ENCODE measurements at regions not wholly inside any gene's neighbourhood (a gene's known extent, or its start where the extent isn't known, plus 50 kb on each side); places are given as distances from the start of the nearest gene placed in this dataset.

DNA sequence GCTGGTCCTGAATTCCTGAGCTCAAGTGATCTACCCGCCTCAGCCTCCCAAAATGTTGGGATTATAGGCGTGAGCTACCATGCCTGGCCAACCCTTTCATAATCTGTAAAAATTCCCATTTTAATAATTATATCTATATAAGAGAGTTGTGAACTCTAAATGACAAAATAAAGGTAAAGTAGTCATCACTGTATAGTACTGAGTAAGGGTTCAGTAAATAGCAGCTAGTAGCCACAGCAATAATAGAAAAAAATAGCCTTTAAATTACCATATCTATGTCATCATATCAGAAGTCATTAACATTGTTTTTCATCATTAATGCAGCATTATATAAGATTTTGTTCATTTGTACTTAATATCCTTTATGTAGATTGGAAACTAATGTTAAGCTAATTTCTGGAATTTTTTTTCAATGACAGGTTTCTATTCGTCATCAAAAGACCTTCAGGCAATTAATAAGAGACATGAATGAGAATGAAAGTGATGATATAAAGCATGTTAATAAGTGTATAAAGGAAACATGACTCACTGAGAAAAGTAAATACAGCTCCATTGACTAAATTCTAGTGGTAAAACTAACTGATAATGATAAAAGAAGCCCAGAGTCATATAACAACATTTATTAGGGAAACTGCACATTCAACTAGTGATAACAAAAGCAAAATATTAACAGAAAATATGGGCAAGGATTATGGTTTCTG, 85.9 kb upstream of the UGT8 start:
- TF ChIP-seq, protein P1, sequence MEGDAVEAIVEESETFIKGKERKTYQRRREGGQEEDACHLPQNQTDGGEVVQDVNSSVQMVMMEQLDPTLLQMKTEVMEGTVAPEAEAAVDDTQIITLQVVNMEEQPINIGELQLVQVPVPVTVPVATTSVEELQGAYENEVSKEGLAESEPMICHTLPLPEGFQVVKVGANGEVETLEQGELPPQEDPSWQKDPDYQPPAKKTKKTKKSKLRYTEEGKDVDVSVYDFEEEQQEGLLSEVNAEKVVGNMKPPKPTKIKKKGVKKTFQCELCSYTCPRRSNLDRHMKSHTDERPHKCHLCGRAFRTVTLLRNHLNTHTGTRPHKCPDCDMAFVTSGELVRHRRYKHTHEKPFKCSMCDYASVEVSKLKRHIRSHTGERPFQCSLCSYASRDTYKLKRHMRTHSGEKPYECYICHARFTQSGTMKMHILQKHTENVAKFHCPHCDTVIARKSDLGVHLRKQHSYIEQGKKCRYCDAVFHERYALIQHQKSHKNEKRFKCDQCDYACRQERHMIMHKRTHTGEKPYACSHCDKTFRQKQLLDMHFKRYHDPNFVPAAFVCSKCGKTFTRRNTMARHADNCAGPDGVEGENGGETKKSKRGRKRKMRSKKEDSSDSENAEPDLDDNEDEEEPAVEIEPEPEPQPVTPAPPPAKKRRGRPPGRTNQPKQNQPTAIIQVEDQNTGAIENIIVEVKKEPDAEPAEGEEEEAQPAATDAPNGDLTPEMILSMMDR (IDR thresholded peaks at IDR 0.05): no peak
- ATAC-seq (ENCODE audit: low FRiP score): no peak
- no peak for DNase-seq (ENCODE audit: low spot score)

DNA sequence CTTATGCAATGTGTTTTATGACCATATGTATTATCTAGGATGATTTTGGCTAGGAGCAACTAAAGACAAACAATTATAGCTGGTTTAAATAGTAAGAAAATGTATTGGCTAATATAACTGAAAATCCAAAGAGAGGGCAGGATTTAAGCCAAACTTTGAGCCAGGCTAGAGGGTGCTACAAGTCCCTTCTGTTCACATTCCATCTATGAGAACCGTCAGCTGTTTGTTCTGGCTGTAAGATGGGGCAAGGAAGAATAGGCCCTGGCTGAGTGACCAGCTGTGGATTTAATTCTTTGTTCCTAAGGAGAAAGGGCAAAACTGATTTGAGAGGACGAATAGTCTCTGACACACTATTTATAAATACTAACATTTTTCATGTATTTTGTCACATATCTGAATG, 79.2 kb upstream of the UGT8 start:
- ATAC-seq (ENCODE audit: low FRiP score) (no peak), DNase-seq (ENCODE audit: low spot score) (no peak)
- TF ChIP-seq, protein P1 (IDR thresholded peaks at IDR 0.05): no peak

DNA sequence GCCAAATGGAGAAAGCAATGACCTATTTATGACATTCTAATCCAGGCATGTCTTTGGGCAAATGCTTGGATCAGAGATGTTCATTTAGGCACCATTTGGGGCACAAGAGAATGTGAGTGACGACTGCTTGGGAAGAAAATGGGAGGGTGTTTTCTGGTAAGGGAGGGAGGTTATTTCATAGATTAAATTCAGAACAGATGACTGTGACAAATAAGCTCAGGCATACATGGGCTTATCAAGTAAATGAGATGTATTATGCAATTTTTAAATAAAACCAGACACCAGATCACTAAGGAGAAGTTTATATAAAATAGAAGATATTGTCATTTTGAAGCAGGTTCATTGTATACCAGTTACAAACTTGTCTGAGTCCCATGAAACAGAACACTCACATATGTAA, 71.4 kb upstream of the UGT8 start:
- DNase-seq (ENCODE audit: low spot score) (no peak), ATAC-seq (ENCODE audit: low FRiP score) (no peak)
- TF ChIP-seq, protein P1 (IDR thresholded peaks at IDR 0.05): no peak

DNA sequence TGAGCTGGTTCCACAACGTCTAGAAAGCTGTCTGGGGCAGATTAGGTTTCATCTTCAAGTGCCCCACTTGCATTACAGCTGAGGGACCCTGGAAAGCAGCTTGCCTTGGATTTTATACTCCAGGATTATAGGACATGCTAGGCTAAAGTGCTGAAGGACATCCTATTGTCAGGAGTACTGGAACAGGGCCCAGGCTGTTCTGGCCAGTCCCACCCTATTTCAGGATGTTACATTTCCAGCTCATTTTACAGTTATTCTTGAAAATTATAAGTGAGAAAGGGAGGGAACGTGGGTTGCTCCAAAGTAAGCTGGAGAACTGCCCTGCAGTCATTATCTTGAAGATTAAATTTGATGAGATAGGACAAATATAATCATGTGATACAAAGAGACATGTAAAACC, 71.0 kb upstream of the UGT8 start:
- no peak for ATAC-seq (ENCODE audit: low FRiP score)
- TF ChIP-seq, protein P1 (IDR thresholded peaks at IDR 0.05): no peak
- no peak for DNase-seq (ENCODE audit: low spot score)

DNA sequence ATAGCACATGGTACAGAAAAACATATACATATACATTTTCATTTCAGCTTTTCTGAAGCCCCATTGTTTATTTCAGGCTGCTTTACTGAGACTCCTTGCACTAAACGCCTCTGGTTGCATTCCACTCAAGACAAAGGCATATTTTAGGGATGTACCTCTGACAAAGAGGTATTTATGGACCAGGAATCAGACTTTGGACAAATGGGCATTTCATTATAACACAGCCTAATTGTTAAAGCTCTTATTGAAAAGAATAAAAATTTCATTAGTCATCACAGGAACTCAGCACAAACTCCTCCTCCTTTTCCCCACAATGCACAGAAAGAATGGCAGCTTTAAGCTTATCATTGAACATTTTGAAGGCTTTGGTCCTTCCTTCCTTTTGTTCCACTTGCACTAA, 62.9 kb upstream of the UGT8 start:
- TF ChIP-seq, protein P1 (IDR thresholded peaks at IDR 0.05): no peak
- DNase-seq (ENCODE audit: low spot score) (no peak), ATAC-seq (ENCODE audit: low FRiP score) (no peak)

DNA sequence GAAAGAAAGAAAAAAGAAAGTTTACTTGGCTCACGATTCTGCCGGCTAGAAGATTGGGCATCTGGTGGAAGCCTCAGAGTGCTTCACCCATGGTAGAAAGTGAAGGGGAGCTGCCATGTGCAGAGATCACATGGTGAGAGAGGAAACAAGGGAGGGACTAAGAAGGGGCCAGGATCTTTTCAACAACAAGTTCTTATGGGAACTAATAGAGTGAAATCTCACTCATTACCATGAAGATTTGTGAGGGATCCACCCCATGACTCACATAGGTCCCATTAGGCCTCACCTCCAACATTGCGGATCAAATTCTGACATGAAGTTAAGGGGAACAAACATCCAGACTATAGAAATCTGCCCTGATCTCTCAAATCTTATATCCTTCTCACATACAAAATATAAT, 61.3 kb upstream of the UGT8 start:
- TF ChIP-seq, protein P1 (IDR thresholded peaks at IDR 0.05): no peak
- ATAC-seq (ENCODE audit: low FRiP score): no peak

DNA sequence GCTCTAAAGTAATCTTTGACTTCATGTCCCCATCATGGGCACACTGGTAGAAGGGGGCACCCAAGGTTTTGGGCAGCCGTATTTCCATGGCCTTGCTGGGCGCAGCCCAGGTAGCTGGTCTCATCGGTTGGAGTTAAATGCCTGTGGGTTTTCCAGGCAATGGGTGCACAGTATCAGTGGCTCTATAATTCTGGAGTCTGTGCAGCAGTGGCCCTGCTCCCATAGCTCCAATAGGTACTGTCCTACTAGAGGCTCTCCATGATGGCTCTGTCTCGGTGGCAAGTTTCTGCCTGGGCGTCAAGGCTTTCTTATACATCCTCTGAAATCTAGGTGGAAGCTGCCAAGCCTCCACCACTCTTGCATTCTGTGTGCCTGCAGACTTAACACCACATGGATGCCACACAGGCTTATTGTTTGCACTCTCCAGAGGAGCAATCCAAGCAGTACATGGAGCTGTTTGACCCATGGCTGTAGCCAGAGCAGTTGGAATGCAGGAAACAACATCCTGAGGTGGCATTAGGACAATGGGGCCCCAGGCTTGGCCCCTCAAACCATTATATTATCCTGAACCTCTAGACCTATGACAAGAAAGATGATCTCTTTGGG, 60.5 kb upstream of the UGT8 start:
- DNase-seq (ENCODE audit: low spot score): no peak
- TF ChIP-seq, protein P1 (IDR thresholded peaks at IDR 0.05): no peak
- no peak for ATAC-seq (ENCODE audit: low FRiP score)

More for the DNA sequence above, 61.3 kb upstream of the UGT8 start:
- no peak for DNase-seq (ENCODE audit: low spot score)

All from omental fat pad (tissue), 3 donors.